Stimulated activated naive CD4-positive, alpha-beta T cell (primary cell): ENCODE measurements at regions not wholly inside any gene's neighbourhood (a gene's known extent, or its start where the extent isn't known, plus 50 kb on each side); places are given as distances from the start of the nearest gene placed in this dataset.
A peak's percentile ranks its signal among the peaks of the same experiment; 100 is the strongest.
"Not testable (repeated sequence)": the region's sequence is repeated elsewhere in the genome, so short reads cannot be mapped to it uniquely, and the experiment has no call there.

Experiments
- DNase-seq, 6 experiments: peaks; one replicate each; lab custom pipeline; 2025; lab: John Stamatoyannopoulos, UW

GRCh38 chr9:33623658-33624586 lies 99.9 kb downstream of the ANKRD18B start:
- DNase-seq: peak; percentile 36 to 80 (median 46)

GRCh38 chr9:33628318-33628717 lies 104.3 kb downstream of the ANKRD18B start:
- not testable (repeated sequence) for DNase-seq

- no peak for DNase-seq
Observed at GRCh38 chr9:33628865-33629410, 104.9 kb downstream of the ANKRD18B start.

GRCh38 chr9:33633636-33634035 lies 109.6 kb downstream of the ANKRD18B start:
- DNase-seq: no peak

- DNase-seq: no peak
Observed at GRCh38 chr9:33637881-33638280, 113.8 kb downstream of the ANKRD18B start.

- no peak for DNase-seq
Observed at GRCh38 chr9:33638391-33638915, 114.4 kb downstream of the ANKRD18B start.

- no peak for DNase-seq
Observed at GRCh38 chr9:33645706-33646105, 121.7 kb downstream of the ANKRD18B start.

- no peak for DNase-seq
Observed at GRCh38 chr9:33649463-33649862, 125.4 kb downstream of the ANKRD18B start.

GRCh38 chr9:33651125-33651524 lies 127.1 kb downstream of the ANKRD18B start:
- no peak for DNase-seq

- no peak for DNase-seq
Observed at GRCh38 chr9:33659921-33660320, 135.4 kb upstream of the PRSS3 start.

- no peak for DNase-seq
Observed at GRCh38 chr9:33660772-33661171, 134.6 kb upstream of the PRSS3 start.

GRCh38 chr9:33661176-33661575 lies 134.2 kb upstream of the PRSS3 start:
- no peak for DNase-seq

GRCh38 chr9:33662871-33663270 lies 132.5 kb upstream of the PRSS3 start:
- no peak for DNase-seq

- DNase-seq: not testable (repeated sequence)
Observed at GRCh38 chr9:33676194-33676745, 119.1 kb upstream of the PRSS3 start.

GRCh38 chr9:33676746-33677505 lies 118.4 kb upstream of the PRSS3 start:
- DNase-seq: peak in 4 of 6 experiments; percentile 4 to 18 (median 8)

GRCh38 chr9:33677506-33677809 lies 117.9 kb upstream of the PRSS3 start:
- no peak for DNase-seq

- no peak for DNase-seq
Observed at GRCh38 chr9:33677961-33678360, 117.4 kb upstream of the PRSS3 start.

- DNase-seq: no peak
Observed at GRCh38 chr9:33682551-33682950, 112.8 kb upstream of the PRSS3 start.

- no peak for DNase-seq
Observed at GRCh38 chr9:33684831-33685230, 110.5 kb upstream of the PRSS3 start.

- no peak for DNase-seq
Observed at GRCh38 chr9:33686942-33687341, 108.4 kb upstream of the PRSS3 start.

- DNase-seq: no peak
Observed at GRCh38 chr9:33687779-33688178, 107.6 kb upstream of the PRSS3 start.
